ENCODE measurements at regions not wholly inside any gene's neighbourhood (a gene's known extent, or its start where the extent isn't known, plus 50 kb on each side); places are given as distances from the start of the nearest gene placed in this dataset.
A peak's percentile ranks its signal among the peaks of the same experiment; 100 is the strongest.

DNA sequence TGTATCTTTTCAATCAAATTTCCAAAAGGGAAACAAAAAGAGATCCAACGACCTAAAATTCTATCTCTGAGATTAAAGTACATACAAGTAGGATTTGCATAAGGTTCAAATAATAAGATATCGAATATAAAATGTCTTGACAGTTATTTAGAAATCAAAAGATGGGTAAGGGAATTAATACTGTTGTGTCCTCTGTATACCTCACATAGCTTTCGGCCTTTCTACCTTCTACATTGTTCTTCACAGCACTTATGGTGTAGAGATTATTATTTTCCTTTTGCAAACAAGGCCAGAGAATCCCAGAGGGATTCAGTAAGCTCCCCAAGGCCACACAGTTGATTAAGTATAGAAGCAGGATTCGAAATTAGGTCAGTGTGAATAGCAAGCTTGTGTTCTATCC is 403.6 kb downstream of the SPRY2 start:
- Histone ChIP-seq H3K4me1 (no peaks in the 10 kb centered on the region), H3K36me3 (no peaks in the 10 kb centered on the region), H3K27ac (no peak overlapping the region), H3K4me3 (no peak overlapping the region), H3K9me3 (no peaks in the 10 kb centered on the region), H3K27me3 (replicated peaks in 1 of 7) (no peaks in the 10 kb centered on the region)
- DNase-seq, result no peak
- TF ChIP-seq POLR2A (IDR thresholded peaks at IDR 0.05) (no peak), POLR2AphosphoS5 (IDR thresholded peaks at IDR 0.05) (no peak)
- TF ChIP-seq, protein P1, sequence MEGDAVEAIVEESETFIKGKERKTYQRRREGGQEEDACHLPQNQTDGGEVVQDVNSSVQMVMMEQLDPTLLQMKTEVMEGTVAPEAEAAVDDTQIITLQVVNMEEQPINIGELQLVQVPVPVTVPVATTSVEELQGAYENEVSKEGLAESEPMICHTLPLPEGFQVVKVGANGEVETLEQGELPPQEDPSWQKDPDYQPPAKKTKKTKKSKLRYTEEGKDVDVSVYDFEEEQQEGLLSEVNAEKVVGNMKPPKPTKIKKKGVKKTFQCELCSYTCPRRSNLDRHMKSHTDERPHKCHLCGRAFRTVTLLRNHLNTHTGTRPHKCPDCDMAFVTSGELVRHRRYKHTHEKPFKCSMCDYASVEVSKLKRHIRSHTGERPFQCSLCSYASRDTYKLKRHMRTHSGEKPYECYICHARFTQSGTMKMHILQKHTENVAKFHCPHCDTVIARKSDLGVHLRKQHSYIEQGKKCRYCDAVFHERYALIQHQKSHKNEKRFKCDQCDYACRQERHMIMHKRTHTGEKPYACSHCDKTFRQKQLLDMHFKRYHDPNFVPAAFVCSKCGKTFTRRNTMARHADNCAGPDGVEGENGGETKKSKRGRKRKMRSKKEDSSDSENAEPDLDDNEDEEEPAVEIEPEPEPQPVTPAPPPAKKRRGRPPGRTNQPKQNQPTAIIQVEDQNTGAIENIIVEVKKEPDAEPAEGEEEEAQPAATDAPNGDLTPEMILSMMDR (IDR thresholded peaks at IDR 0.05 in 8 of 11, conservative IDR thresholded peaks at IDR 0.05 in 3 of 11), result no peak
- intact Hi-C loops (cut with DNase I; ENCODE audit: low total_unique reads), result no loop called here
- 67 to 83% (median 77%) methylated on average over 4 of the region's 4 CpGs for WGBS, 5 donors

DNA sequence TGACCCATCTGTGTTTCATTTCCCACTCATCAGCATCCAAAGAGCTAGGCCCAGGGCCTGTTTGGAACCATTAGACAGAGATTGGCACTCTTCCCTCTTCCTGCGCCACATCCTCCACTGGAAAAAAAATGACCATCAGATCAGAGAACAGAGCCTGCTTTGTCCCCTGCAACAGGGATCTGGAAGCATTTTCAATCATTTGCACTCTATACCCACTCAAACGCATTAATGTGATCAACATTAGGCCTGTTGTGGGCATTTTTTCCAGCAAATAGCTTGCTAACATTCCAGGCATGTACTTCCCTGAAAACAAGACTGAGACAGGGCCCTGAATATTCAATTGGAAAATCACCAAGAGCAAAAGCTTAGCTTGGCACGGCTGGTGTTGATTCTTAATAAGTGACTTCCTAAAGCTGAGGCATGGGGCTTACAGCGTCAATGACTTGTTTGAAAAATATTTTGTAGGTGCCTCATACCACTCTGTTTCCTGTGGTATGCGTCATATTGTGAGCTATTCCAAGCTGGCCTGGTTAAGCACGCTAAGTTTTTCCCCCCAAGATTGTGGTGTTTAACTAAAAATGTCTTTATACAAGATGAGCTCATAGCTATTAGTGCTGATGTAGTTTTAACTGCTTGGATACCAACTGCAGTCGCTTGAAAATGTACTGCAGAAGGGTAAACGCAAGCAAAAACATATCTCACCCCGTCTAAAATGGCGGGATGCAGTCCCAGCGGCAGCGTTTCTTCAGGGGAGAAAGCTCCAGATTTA is 404.4 kb downstream of the SPRY2 start:
- no peaks in the 10 kb centered on the region for H3K36me3 ChIP-seq
- H3K4me1 ChIP-seq, result no peaks in the 10 kb centered on the region
- H3K27ac ChIP-seq, result peak overlapping the region in 6 of 8 donors; percentile 13 to 54 (median 30)
- 72 to 89% (median 84%) methylated on average over 12 of the region's 12 CpGs for WGBS, 5 donors
- H3K4me3 ChIP-seq, result no peak overlapping the region
- DNase-seq, result no peak
- H3K9me3 ChIP-seq, result no peaks in the 10 kb centered on the region
- TF ChIP-seq, protein P1 (IDR thresholded peaks at IDR 0.05 in 8 of 11, conservative IDR thresholded peaks at IDR 0.05 in 3 of 11), result no peak
- TF ChIP-seq POLR2A (IDR thresholded peaks at IDR 0.05), result no peak
- TF ChIP-seq POLR2AphosphoS5 (IDR thresholded peaks at IDR 0.05), result no peak
- H3K27me3 ChIP-seq (replicated peaks in 1 of 7), result no peaks in the 10 kb centered on the region
- intact Hi-C loops (cut with DNase I; ENCODE audit: low total_unique reads), result no loop called here

DNA sequence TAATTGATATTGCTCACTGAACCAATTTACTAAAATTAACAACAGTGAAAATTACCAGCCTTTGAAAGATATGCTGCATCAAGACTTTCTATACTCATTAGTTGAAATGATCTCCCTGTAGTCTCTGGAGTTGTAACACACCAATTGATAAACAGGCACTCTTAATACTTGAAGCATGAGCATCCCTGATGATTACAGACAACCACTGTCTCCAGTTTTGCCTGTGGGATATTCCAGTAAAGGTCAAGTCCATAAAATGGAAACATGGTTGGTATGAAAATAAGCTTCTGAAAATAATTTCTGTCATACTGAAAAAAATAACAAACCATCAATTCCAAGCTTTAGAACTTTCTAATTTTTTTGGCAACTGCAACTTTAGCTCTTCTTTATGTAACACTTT is 405.8 kb downstream of the SPRY2 start:
- no peaks in the 10 kb centered on the region for H3K4me1 ChIP-seq
- no peak overlapping the region for H3K27ac ChIP-seq
- H3K4me3 ChIP-seq, result no peak overlapping the region
- no peak for DNase-seq
- H3K27me3 ChIP-seq (replicated peaks in 1 of 7), result no peaks in the 10 kb centered on the region
- no peaks in the 10 kb centered on the region for H3K36me3 ChIP-seq
- intact Hi-C loops (cut with DNase I; ENCODE audit: low total_unique reads), result no loop called here
- H3K9me3 ChIP-seq, result peaks cover 0 to 7% (median 0%) of the 10 kb centered on the region in 8 donors
- TF ChIP-seq, protein P1 (IDR thresholded peaks at IDR 0.05 in 8 of 11, conservative IDR thresholded peaks at IDR 0.05 in 3 of 11), result no peak
- TF ChIP-seq POLR2A (IDR thresholded peaks at IDR 0.05), result no peak
- TF ChIP-seq POLR2AphosphoS5 (IDR thresholded peaks at IDR 0.05), result no peak

DNA sequence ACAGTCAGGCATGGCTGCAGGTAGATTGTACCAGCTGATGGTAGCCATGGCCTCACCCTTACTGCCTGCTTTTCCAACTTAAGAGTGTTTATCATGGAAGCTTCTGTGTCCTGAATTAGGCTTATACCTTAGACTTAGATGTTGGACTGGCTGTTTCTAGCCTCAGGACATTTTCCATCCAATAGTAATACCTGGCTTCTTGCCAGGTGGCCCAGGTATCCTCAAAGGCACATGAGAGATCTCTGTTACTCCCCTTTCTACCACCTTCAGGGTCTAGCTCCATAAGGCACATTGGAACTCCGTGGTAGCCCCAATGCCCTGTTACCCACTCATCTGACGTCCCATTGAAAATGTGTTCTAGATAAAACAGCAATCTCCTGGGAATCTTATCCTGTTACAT is 407.5 kb downstream of the SPRY2 start:
- H3K27ac ChIP-seq, result no peak overlapping the region
- WGBS, 5 donors, result 89 to 99% (median 94%) methylated on average over 2 of the region's 2 CpGs
- H3K36me3 ChIP-seq, result no peaks in the 10 kb centered on the region
- TF ChIP-seq, protein P1 (IDR thresholded peaks at IDR 0.05 in 8 of 11, conservative IDR thresholded peaks at IDR 0.05 in 3 of 11), result no peak
- no peak for TF ChIP-seq POLR2AphosphoS5 (IDR thresholded peaks at IDR 0.05)
- no peak for TF ChIP-seq POLR2A (IDR thresholded peaks at IDR 0.05)
- H3K27me3 ChIP-seq (replicated peaks in 1 of 7), result no peaks in the 10 kb centered on the region
- no peak for DNase-seq
- intact Hi-C loops (cut with DNase I; ENCODE audit: low total_unique reads), result no loop called here
- H3K4me3 ChIP-seq, result no peak overlapping the region
- peaks cover 0 to 9% (median 0%) of the 10 kb centered on the region in 8 donors for H3K9me3 ChIP-seq
- H3K4me1 ChIP-seq, result no peaks in the 10 kb centered on the region

Data from spleen (tissue), 11 donors.